ENCODE measurements at regions not wholly inside any gene's neighbourhood (a gene's known extent, or its start where the extent isn't known, plus 50 kb on each side); places are given as distances from the start of the nearest gene placed in this dataset.

DNA sequence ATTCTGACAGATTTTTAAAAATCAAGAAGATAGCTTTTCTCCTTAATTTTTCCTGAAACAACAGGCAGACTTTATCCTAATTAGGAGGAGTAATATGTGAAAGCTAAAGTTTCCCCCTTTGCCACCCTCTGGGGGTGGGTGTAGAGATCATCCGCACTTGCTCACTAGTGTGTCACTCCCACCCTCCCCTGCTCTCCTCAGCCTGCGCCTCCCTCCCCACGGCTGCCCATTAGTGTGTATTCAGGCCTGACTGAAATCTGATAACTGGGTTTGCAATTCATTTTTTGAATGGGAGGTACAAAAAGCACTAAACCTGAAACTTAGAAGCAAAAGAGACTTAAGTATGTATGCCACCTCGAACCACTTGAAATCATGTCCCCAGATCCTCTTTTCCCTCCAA lies 110.4 kb upstream of the TRIM2 start:
- intact Hi-C loops (cut with DNase I; ENCODE audit: low total_unique reads): no loop called here
- Histone ChIP-seq H3K9me3 (no peaks in the 10 kb centered on the region), H3K4me1 (no peaks in the 10 kb centered on the region), H3K27ac (no peak overlapping the region), H3K27me3 (no peaks in the 10 kb centered on the region), H3K36me3 (no peaks in the 10 kb centered on the region), H3K4me3 (no peak overlapping the region)
- DNase-seq: no peak
- no peak for TF ChIP-seq POLR2A (IDR thresholded peaks at IDR 0.05)
- TF ChIP-seq, protein P1, sequence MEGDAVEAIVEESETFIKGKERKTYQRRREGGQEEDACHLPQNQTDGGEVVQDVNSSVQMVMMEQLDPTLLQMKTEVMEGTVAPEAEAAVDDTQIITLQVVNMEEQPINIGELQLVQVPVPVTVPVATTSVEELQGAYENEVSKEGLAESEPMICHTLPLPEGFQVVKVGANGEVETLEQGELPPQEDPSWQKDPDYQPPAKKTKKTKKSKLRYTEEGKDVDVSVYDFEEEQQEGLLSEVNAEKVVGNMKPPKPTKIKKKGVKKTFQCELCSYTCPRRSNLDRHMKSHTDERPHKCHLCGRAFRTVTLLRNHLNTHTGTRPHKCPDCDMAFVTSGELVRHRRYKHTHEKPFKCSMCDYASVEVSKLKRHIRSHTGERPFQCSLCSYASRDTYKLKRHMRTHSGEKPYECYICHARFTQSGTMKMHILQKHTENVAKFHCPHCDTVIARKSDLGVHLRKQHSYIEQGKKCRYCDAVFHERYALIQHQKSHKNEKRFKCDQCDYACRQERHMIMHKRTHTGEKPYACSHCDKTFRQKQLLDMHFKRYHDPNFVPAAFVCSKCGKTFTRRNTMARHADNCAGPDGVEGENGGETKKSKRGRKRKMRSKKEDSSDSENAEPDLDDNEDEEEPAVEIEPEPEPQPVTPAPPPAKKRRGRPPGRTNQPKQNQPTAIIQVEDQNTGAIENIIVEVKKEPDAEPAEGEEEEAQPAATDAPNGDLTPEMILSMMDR (IDR thresholded peaks at IDR 0.05): no peak

DNA sequence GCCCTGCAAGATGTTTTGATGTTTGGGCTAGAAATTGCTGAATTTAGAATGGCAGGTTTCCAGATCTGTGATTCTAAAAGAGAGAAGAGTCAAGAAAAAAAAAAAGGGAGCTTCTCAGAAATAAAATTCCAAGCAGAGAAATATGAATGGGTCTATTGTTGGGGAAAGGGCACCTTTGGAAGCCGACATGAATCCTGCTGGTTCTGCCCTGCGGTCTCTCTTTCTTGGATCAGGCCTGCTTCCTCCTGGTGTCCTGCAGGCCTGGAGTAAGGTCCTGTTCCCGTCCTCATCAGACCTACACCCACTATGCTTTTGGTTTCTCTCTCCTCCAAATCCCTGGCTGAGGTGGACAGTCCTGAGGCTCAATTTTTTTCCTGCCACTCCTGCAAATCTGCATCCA lies 109.8 kb upstream of the TRIM2 start:
- intact Hi-C loops (cut with DNase I; ENCODE audit: low total_unique reads): no loop called here
- Histone ChIP-seq H3K36me3 (no peaks in the 10 kb centered on the region), H3K9me3 (no peaks in the 10 kb centered on the region), H3K4me1 (no peaks in the 10 kb centered on the region), H3K4me3 (no peak overlapping the region), H3K27ac (no peak overlapping the region), H3K27me3 (no peaks in the 10 kb centered on the region)
- DNase-seq: no peak
- no peak for TF ChIP-seq POLR2A (IDR thresholded peaks at IDR 0.05)
- TF ChIP-seq, protein P1 (IDR thresholded peaks at IDR 0.05): no peak

DNA sequence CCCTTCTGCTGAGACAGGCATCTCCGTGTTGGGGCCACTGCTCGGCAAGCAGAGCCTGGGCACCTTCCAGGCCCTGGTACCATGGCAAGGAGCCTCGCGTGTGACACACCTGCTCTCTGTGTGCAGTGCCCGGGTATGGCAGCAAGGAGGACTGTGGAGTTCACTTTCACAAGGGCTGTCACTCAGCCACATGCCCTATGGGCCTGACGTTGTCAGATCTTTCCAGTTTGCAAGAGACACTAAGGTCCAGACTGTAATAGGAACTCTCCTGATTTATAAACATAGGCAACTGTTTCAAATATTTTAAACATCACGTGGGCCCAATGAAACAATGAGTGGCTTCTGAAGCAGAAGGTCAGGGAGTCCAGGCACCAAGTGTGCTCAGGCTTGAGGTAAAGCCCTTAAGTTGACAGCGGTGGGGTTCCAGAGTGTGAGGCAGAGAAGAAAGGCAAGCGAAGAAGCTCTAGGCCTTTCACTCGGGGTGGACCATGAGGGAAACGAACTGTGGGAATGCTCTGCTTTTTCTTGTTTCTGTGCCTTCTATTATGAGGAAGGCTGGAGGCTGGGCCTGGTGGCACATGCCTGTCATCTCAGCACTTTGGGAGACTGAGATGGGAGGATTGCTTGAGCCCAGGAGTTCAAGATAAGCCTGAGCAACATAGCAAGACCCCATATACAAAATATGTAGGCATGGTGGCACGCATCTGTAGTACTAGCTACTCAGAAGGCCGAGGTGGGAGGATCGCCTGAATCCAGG lies 108.6 kb upstream of the TRIM2 start:
- Histone ChIP-seq H3K36me3 (no peaks in the 10 kb centered on the region), H3K27me3 (no peaks in the 10 kb centered on the region), H3K4me3 (no peak overlapping the region), H3K9me3 (no peaks in the 10 kb centered on the region), H3K27ac (no peak overlapping the region), H3K4me1 (no peaks in the 10 kb centered on the region)
- no peak for TF ChIP-seq POLR2A (IDR thresholded peaks at IDR 0.05)
- TF ChIP-seq, protein P1 (IDR thresholded peaks at IDR 0.05): no peak
- intact Hi-C loops (cut with DNase I; ENCODE audit: low total_unique reads): no loop called here
- no peak for DNase-seq

DNA sequence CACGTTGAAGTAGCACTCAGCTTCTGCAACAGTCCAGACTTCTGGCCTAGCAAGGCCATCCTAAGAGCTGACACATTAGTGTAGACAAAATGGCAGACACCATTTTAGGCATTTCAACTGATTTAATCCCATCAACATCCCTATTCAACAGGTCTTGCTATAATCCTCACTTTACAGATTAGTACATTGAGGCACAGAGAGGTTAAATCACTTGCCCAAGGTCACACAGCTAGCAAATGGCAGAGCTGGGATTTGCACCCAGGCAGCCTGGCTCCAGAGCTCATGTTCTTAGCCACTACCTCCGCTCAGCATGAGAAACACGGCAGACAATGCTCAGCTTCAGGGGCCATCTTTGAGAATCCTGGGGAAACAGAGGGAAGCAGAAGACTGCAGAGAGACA lies 107.9 kb upstream of the TRIM2 start:
- no peak for DNase-seq
- intact Hi-C loops (cut with DNase I; ENCODE audit: low total_unique reads): no loop called here
- Histone ChIP-seq H3K36me3 (no peaks in the 10 kb centered on the region), H3K9me3 (no peaks in the 10 kb centered on the region), H3K4me1 (no peaks in the 10 kb centered on the region), H3K27me3 (no peaks in the 10 kb centered on the region), H3K27ac (no peak overlapping the region), H3K4me3 (no peak overlapping the region)
- TF ChIP-seq POLR2A (IDR thresholded peaks at IDR 0.05): no peak
- TF ChIP-seq, protein P1 (IDR thresholded peaks at IDR 0.05): no peak

DNA sequence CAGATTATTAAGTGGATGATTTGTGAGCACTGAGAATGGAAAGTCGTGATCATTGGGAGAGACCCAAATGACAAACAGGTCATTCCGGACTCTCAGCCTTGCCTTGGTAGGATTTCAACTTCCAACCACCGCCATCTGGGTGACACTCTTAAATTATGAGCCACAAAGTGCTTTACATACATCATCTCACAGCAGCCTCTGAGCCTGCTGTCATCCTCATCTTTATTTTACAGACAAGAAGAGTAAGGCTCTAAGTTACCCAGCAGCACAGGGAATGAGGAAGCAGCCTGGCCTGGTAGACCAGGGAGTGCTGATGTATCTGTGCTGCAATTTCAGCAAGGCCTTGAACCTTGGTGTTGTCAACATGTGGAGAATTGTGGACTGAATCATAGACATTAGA lies 105.8 kb upstream of the TRIM2 start:
- TF ChIP-seq, protein P1 (IDR thresholded peaks at IDR 0.05): no peak
- TF ChIP-seq POLR2A (IDR thresholded peaks at IDR 0.05): no peak
- intact Hi-C loops (cut with DNase I; ENCODE audit: low total_unique reads): no loop called here
- Histone ChIP-seq H3K27ac (no peak overlapping the region), H3K9me3 (no peaks in the 10 kb centered on the region), H3K4me1 (no peaks in the 10 kb centered on the region), H3K36me3 (no peaks in the 10 kb centered on the region), H3K27me3 (no peaks in the 10 kb centered on the region), H3K4me3 (no peak overlapping the region)
- no peak for DNase-seq
